Ammon's horn (tissue), 1 donor: ENCODE measurements at regions not wholly inside any gene's neighbourhood (a gene's known extent, or its start where the extent isn't known, plus 50 kb on each side); places are given as distances from the start of the nearest gene placed in this dataset.
"Not testable (repeated sequence)": the region's sequence is repeated elsewhere in the genome, so short reads cannot be mapped to it uniquely, and the experiment has no call there.

ENCODE experiments used
- DNase-seq: peaks from one replicate; pipeline ENCODE4 v3.0.0-alpha.2; 2016; ENCODE audit warnings: low spot score

- no peak for DNase-seq
Measured at GRCh38 chr10:93221171-93221496, 147.4 kb downstream of the CYP26A1 start.

- no peak for DNase-seq
Measured at GRCh38 chr10:93221521-93221920, 147.8 kb downstream of the CYP26A1 start.

GRCh38 chr10:93222211-93222754, 148.6 kb downstream of the CYP26A1 start:
- no peak for DNase-seq

GRCh38 chr10:93222876-93223275, 149.2 kb downstream of the CYP26A1 start:
- no peak for DNase-seq

- DNase-seq: no peak
Measured at GRCh38 chr10:93223336-93223735, 149.6 kb downstream of the CYP26A1 start.

GRCh38 chr10:93224005-93224779, 150.5 kb downstream of the CYP26A1 start:
- no peak for DNase-seq

- DNase-seq: no peak
Measured at GRCh38 chr10:93225938-93226337, 152.2 kb downstream of the CYP26A1 start.

GRCh38 chr10:93226619-93227018, 152.9 kb downstream of the CYP26A1 start:
- DNase-seq: no peak

GRCh38 chr10:93230596-93230995, 156.9 kb downstream of the CYP26A1 start:
- not testable (repeated sequence) for DNase-seq

- not testable (repeated sequence) for DNase-seq
Measured at GRCh38 chr10:93232159-93232558, 158.5 kb downstream of the CYP26A1 start.

GRCh38 chr10:93234940-93235339, 161.2 kb downstream of the CYP26A1 start:
- DNase-seq: not testable (repeated sequence)

- DNase-seq: no peak
Measured at GRCh38 chr10:93235686-93236085, 162.0 kb downstream of the CYP26A1 start.

GRCh38 chr10:93236393-93237040, 162.8 kb downstream of the CYP26A1 start:
- no peak for DNase-seq

- DNase-seq: no peak
Measured at GRCh38 chr10:93245147-93245546, 171.5 kb downstream of the CYP26A1 start.

GRCh38 chr10:93245779-93246178, 172.1 kb downstream of the CYP26A1 start:
- no peak for DNase-seq

GRCh38 chr10:93248583-93249227, 175.0 kb downstream of the CYP26A1 start:
- no peak for DNase-seq

GRCh38 chr10:93250010-93250409, 176.3 kb downstream of the CYP26A1 start:
- DNase-seq: no peak

GRCh38 chr10:93254180-93254853, 180.6 kb downstream of the CYP26A1 start:
- no peak for DNase-seq

- no peak for DNase-seq
Measured at GRCh38 chr10:93255546-93255945, 181.9 kb downstream of the CYP26A1 start.
